GM12864 (cell line): ENCODE measurements at regions not wholly inside any gene's neighbourhood (a gene's known extent, or its start where the extent isn't known, plus 50 kb on each side); places are given as distances from the start of the nearest gene placed in this dataset.

Experiments used
- DNase-seq: peaks from one replicate; pipeline ENCODE4 v3.0.0-alpha.2; 2011; ENCODE audit warnings: low read depth
- H3K4me3 ChIP-seq: 2 replicates; pipeline ENCODE4 v1.5.1; 2011; ENCODE audit warnings: mild to moderate bottlenecking, low read depth, low read length, control low read depth
- CTCF ChIP-seq: IDR thresholded peaks from 2 replicates; pipeline ENCODE4 v1.5.1; 2011; ENCODE audit warnings: low read depth, mild to moderate bottlenecking, moderate library complexity, low read length, control low read depth, inconsistent platforms; ENCODE audit errors: missing control alignments

- TF ChIP-seq CTCF, result no peak
- H3K4me3 ChIP-seq, result no peak overlapping the region
- no peak for DNase-seq
Observed at GRCh38 chr11:32280339-32280738, 155.0 kb downstream of the WT1 start.

- peak; percentile 15 for TF ChIP-seq CTCF
- no peak overlapping the region for H3K4me3 ChIP-seq
- no peak for DNase-seq
Observed at GRCh38 chr11:32288276-32288675, 147.1 kb downstream of the WT1 start.

- H3K4me3 ChIP-seq, result no peak overlapping the region
- TF ChIP-seq CTCF, result no peak
- DNase-seq, result no peak
Observed at GRCh38 chr11:32289701-32290100, 145.6 kb downstream of the WT1 start.

GRCh38 chr11:32290783-32291182, 144.6 kb downstream of the WT1 start:
- TF ChIP-seq CTCF, result no peak
- no peak for DNase-seq
- no peak overlapping the region for H3K4me3 ChIP-seq

- peak; percentile 21 for TF ChIP-seq CTCF
- DNase-seq, result no peak
- no peak overlapping the region for H3K4me3 ChIP-seq
Observed at GRCh38 chr11:32297611-32298011, 137.7 kb downstream of the WT1 start.

GRCh38 chr11:32302826-32303225, 132.5 kb downstream of the WT1 start:
- TF ChIP-seq CTCF, result no peak
- no peak for DNase-seq
- no peak overlapping the region for H3K4me3 ChIP-seq

GRCh38 chr11:32304521-32304920, 130.8 kb downstream of the WT1 start:
- H3K4me3 ChIP-seq, result no peak overlapping the region
- no peak for DNase-seq
- TF ChIP-seq CTCF, result no peak
